ENCODE measurements at regions not wholly inside any gene's neighbourhood (a gene's known extent, or its start where the extent isn't known, plus 50 kb on each side); places are given as distances from the start of the nearest gene placed in this dataset.
"Not testable (repeated sequence)": the region's sequence is repeated elsewhere in the genome, so short reads cannot be mapped to it uniquely, and the experiment has no call there.

DNA sequence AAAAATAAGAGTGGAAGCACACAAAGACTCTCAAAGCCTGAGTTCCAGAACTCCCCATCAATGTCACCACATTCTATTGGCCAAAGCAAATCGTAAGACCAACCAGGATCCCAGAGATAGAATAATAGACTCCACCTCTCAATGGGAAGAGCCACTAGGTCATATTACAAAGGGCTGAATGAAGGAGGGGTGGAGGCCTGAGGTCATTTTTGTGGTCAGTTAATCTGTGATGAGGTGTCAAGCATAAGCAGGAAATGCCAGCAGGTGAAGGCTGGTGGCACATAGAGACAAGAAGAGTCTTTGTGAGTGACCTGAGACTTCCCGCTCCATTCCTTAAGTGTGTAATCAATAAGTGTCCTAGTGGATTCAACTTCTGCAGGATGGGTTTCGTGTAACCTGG is 144.3 kb downstream of the TFCP2L1 start:
- Mint-ChIP-seq H3K9me3 (no peaks in the 10 kb centered on the region), H3K27ac (no peak overlapping the region), H3K4me3 (no peak overlapping the region), H3K36me3 (ENCODE audit: low read depth) (no peaks in the 10 kb centered on the region), H3K27me3 (ENCODE audit: insufficient read depth) (no peaks in the 10 kb centered on the region), H3K4me1 (ENCODE audit: low read depth) (no peaks in the 10 kb centered on the region)
- intact Hi-C loops (cut with micrococcal nuclease): no loop called here
- DNase-seq (ENCODE audit: low spot score): no peak

DNA sequence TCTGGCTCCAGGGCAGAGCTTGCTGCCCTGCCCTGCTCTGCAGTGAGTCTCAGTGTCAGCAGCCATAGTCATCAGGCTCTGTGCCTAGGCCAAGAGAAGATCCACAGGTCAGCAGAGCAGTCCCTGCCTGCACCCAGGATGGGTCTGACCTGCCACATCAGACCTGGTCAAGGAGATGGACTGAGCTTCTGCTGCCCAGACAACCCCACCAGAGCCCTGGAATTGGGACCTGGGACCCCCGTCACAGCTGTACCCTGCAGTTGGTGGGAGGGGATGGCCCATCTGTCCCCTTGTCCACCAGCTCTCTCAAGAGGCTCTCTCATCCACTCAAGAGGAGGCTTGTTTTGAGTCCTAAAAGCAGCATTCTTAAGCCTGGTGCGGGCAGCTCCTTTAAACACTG is 142.6 kb downstream of the TFCP2L1 start:
- Mint-ChIP-seq H3K4me3 (no peak overlapping the region), H3K4me1 (ENCODE audit: low read depth) (no peaks in the 10 kb centered on the region), H3K36me3 (ENCODE audit: low read depth) (no peaks in the 10 kb centered on the region), H3K27me3 (ENCODE audit: insufficient read depth) (no peaks in the 10 kb centered on the region), H3K9me3 (no peaks in the 10 kb centered on the region), H3K27ac (no peak overlapping the region)
- intact Hi-C loops (cut with micrococcal nuclease): no loop called here
- DNase-seq (ENCODE audit: low spot score): no peak

DNA sequence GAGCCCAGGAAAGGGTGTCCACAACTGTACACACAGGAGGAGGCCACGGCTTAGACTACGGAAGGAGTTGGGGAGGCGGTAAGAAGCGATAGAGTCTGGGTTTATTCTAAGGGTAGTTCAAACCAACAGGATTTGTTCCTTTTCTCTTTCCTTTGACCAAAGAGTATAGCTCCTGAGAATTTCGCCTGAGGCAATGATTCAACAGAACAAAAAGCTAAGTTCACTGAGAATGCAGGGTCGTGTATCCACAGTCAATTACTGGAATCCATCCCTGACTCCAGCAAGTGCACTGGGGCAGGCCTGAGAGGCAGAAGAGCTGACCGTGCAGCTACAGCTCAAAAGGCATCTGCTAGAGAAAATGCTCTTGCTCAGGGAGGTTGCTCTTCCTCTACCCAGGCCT is 140.9 kb downstream of the TFCP2L1 start:
- Mint-ChIP-seq H3K27ac (no peak overlapping the region), H3K4me3 (no peak overlapping the region), H3K36me3 (ENCODE audit: low read depth) (no peaks in the 10 kb centered on the region), H3K4me1 (ENCODE audit: low read depth) (no peaks in the 10 kb centered on the region), H3K9me3 (no peaks in the 10 kb centered on the region), H3K27me3 (ENCODE audit: insufficient read depth) (no peaks in the 10 kb centered on the region)
- no peak for DNase-seq (ENCODE audit: low spot score)
- intact Hi-C loops (cut with micrococcal nuclease): no loop called here

DNA sequence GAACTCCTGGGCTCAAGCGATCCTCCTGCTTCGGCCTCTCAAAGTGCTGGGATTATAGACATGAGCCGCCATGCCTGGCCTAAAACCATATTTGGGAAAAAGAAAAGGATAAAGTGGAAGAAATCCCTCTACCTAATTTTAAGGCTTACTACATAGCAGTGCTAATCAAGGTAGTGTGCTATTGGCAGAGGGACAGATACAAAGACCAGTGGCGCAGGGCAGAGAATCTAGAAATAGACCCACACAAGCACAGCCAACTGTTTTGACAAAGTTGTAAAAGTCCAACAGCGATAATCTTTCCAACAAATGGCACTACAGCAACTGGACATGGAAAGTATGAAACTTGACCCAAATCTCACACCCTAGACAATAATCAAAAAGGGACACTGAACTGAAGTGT is 138.4 kb downstream of the TFCP2L1 start:
- Mint-ChIP-seq H3K27ac (no peak overlapping the region), H3K9me3 (no peaks in the 10 kb centered on the region), H3K27me3 (ENCODE audit: insufficient read depth) (peaks cover 2% of the 10 kb centered on the region), H3K36me3 (ENCODE audit: low read depth) (no peaks in the 10 kb centered on the region), H3K4me1 (ENCODE audit: low read depth) (no peaks in the 10 kb centered on the region), H3K4me3 (no peak overlapping the region)
- intact Hi-C loops (cut with micrococcal nuclease): no loop called here
- DNase-seq (ENCODE audit: low spot score): no peak

DNA sequence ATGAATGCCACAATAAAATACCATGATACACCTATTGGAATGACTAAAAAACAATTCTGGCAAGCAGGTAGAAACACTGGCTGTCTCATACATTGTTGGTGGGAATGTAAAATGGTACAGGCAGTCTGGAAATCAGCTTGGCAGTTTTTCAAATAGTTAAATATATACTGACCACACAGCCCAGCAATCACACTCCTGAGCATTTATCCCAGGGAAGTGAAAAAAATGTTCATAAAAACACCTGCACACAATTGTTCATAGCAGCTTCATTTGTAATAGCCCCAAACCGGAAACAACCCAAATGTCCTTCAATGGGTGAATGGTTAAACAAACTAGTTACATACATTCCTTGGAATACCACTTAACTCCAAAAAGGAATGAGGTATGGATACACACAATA is 137.2 kb downstream of the TFCP2L1 start:
- Mint-ChIP-seq H3K4me1 (ENCODE audit: low read depth) (no peaks in the 10 kb centered on the region), H3K4me3 (no peak overlapping the region), H3K9me3 (no peaks in the 10 kb centered on the region), H3K36me3 (ENCODE audit: low read depth) (no peaks in the 10 kb centered on the region), H3K27ac (no peak overlapping the region), H3K27me3 (ENCODE audit: insufficient read depth) (peaks cover 3% of the 10 kb centered on the region)
- intact Hi-C loops (cut with micrococcal nuclease): no loop called here
- DNase-seq (ENCODE audit: low spot score): no peak

DNA sequence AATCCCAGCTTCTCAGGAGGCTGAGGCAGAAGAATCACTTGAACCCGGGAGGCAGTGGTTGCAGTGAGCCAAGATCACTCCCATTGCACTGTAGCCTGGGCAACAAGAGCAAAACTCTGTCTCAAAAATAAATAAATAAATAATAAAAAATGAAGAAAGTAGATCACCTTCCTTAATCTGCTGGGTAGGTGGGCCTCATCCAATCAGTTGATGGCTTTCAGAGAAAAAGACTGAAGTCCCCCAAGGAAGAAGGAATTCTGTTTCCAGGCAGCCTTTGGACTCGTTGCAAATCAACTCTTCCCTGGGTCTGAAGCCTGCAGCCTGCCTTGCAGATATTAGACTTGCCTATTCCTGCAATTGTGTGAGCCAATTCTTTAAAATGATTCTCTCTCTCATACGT is 136.5 kb downstream of the TFCP2L1 start:
- intact Hi-C loops (cut with micrococcal nuclease): no loop called here
- H3K9me3 Mint-ChIP-seq: no peaks in the 10 kb centered on the region
- no peak overlapping the region for H3K4me3 Mint-ChIP-seq
- no peaks in the 10 kb centered on the region for H3K4me1 Mint-ChIP-seq (ENCODE audit: low read depth)
- H3K36me3 Mint-ChIP-seq (ENCODE audit: low read depth): no peaks in the 10 kb centered on the region
- DNase-seq (ENCODE audit: low spot score): no peak
- H3K27me3 Mint-ChIP-seq (ENCODE audit: insufficient read depth): peaks cover 3% of the 10 kb centered on the region
- H3K27ac Mint-ChIP-seq: no peak overlapping the region

DNA sequence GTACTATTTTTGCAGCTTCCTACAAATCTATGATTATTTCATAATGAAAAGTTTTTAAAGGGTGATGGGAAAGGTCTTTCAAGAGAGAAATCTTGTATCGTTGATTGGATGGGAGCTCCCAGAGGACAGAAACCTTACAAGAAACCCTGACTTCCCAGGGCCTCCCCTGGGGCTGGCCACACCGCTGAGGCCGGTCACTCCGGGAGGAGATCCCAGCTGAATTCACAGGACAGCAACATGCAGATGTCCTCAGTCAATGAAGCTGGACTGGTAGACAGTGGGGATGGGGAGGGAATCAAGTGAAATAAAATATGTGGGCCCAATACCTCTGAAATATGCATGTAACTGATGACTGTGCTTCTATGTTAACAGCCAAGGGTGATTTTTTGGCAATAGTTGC is 135.6 kb downstream of the TFCP2L1 start:
- no peak overlapping the region for H3K27ac Mint-ChIP-seq
- H3K36me3 Mint-ChIP-seq (ENCODE audit: low read depth): no peaks in the 10 kb centered on the region
- H3K4me3 Mint-ChIP-seq: no peak overlapping the region
- H3K4me1 Mint-ChIP-seq (ENCODE audit: low read depth): no peaks in the 10 kb centered on the region
- no peaks in the 10 kb centered on the region for H3K9me3 Mint-ChIP-seq
- intact Hi-C loops (cut with micrococcal nuclease): no loop called here
- no peak for DNase-seq (ENCODE audit: low spot score)
- peaks cover 3% of the 10 kb centered on the region for H3K27me3 Mint-ChIP-seq (ENCODE audit: insufficient read depth)

DNA sequence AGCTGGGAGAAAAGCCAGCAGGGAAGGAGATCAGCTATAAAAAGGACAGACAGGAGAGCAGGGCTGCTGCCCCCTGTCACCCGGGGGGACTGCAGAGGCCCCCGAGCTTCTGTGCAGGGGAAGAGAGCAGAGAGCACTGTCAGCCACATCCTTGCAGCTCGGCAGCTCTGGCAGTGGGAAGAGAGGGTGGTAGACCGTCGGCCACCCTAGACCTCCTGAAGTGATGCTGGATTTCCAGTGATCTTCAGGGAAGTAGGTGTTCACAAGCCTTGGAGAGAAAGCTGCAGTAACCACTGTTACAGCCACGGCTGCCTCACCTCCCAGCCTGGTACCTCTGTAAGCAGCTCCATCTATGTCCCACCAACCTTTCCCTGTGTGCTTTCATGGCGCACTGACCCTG is 134.9 kb downstream of the TFCP2L1 start:
- intact Hi-C loops (cut with micrococcal nuclease): no loop called here
- H3K4me1 Mint-ChIP-seq (ENCODE audit: low read depth): no peaks in the 10 kb centered on the region
- DNase-seq (ENCODE audit: low spot score): no peak
- no peak overlapping the region for H3K4me3 Mint-ChIP-seq
- no peak overlapping the region for H3K27ac Mint-ChIP-seq
- H3K36me3 Mint-ChIP-seq (ENCODE audit: low read depth): no peaks in the 10 kb centered on the region
- H3K9me3 Mint-ChIP-seq: no peaks in the 10 kb centered on the region
- peaks cover 3% of the 10 kb centered on the region for H3K27me3 Mint-ChIP-seq (ENCODE audit: insufficient read depth)

DNA sequence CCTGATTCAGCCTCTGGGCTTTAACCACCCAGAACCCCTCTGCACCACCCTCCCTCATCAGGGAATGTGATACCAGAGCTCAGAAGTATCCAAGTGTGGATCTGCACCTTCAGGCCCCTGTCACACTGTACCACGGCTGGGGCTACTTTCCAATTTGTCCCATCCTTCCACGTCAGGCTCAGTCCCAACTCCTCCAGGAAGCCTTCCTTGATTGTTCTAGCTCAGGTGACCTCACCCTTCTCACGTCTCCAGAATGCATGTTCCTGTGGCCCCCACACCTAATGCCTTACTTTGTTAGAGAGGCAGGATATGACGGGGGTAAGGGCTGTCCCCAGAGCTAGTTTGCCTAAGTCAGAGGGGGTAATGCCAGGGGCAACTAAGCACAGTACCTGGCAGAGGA is 134.3 kb downstream of the TFCP2L1 start:
- Mint-ChIP-seq H3K27me3 (ENCODE audit: insufficient read depth) (peaks cover 3% of the 10 kb centered on the region), H3K36me3 (ENCODE audit: low read depth) (no peaks in the 10 kb centered on the region), H3K4me1 (ENCODE audit: low read depth) (no peaks in the 10 kb centered on the region), H3K4me3 (no peak overlapping the region), H3K9me3 (no peaks in the 10 kb centered on the region), H3K27ac (no peak overlapping the region)
- DNase-seq (ENCODE audit: low spot score): no peak
- intact Hi-C loops (cut with micrococcal nuclease): no loop called here

DNA sequence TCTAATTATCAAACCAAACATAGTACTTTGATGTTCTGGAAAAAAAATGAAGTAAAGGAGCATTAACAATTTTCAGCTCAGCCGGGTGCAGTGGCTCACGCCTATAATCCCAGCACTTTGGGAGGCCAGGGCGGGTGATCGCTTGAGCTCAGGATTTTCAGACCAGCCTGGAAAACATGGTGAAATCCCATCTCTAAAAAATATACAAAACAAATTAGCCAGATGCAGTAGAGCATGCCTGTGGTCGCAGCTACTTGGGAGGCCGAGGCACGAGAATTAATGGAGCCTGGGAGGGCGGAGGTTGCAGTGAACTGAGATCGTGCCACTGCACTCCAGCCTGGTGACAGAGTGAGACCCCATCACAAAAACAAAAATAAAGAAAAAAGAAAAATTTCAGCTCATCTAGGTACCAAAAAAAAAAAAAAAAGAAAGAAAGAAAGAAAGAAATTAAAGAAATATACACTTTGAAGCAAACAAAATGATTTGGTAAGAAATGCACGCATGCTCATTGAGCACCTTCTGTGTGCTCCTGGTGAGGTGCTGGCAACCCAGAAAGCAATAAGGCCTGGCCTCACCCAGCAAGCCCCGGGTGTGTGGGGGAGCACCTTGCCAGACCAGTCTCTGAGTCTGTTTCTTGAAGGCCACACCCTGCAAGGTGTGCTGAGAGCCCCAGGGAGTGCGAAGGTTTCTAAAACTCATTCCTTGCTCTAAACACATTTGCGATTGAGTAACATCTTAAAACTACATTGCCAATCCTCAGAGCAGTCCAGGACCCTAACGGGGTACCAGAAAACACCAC is 133.5 kb downstream of the TFCP2L1 start:
- Mint-ChIP-seq H3K36me3 (ENCODE audit: low read depth) (no peaks in the 10 kb centered on the region), H3K4me3 (no peak overlapping the region), H3K27me3 (ENCODE audit: insufficient read depth) (peaks cover 3% of the 10 kb centered on the region), H3K27ac (no peak overlapping the region), H3K4me1 (ENCODE audit: low read depth) (no peaks in the 10 kb centered on the region), H3K9me3 (peaks cover 4% of the 10 kb centered on the region)
- no peak for DNase-seq (ENCODE audit: low spot score)
- intact Hi-C loops (cut with micrococcal nuclease): no loop called here

DNA sequence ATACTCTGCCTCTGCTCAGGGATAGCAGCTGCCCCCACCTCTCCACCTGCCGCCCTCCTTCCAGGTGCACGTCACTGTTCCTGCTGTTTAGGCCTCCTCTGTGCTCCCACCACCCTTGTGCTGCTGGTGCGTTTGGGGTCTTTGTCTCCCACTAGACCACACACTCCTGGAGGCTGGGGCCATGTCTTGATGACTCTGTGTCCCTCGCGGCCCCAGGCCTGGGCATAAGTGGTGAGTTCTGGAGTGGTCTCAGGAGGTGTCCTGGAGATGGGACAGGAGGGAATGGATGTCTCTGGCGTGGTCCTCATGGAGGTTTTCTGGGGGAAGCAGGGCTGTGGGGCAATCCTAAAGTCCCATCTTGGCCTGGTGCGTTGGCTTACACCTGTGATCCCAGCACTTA is 132.1 kb downstream of the TFCP2L1 start:
- Mint-ChIP-seq H3K27me3 (ENCODE audit: insufficient read depth) (peaks cover 3% of the 10 kb centered on the region), H3K27ac (no peak overlapping the region)

DNA sequence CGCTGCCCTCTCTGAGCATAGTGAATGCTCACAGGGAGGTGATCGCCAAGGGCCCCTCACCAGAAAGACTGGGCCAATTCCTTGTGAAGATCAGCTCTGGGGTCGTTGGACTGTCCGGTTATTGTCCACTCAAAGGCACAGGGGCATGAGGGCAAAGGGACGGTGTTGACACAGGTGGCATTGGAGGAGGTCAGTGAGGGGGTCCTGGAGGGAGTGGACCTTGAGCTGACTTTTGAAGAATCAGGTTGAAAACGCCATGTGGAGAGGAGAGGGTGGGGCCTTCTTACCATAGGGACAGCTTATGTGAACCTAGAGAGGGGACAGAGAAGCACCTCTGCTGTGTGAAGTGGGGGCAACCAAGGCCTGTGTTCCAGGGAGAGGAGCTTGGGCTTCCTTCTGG is 131.5 kb downstream of the TFCP2L1 start:
- Mint-ChIP-seq H3K27ac (no peak overlapping the region), H3K36me3 (ENCODE audit: low read depth) (no peaks in the 10 kb centered on the region), H3K4me3 (no peak overlapping the region), H3K9me3 (peaks cover 19% of the 10 kb centered on the region), H3K27me3 (ENCODE audit: insufficient read depth) (peaks cover 3% of the 10 kb centered on the region), H3K4me1 (ENCODE audit: low read depth) (no peaks in the 10 kb centered on the region)
- intact Hi-C loops (cut with micrococcal nuclease): no loop called here
- no peak for DNase-seq (ENCODE audit: low spot score)

More for the DNA sequence above, 132.1 kb downstream of the TFCP2L1 start:
- H3K4me3 Mint-ChIP-seq: no peak overlapping the region
- no peak for DNase-seq (ENCODE audit: low spot score)
- H3K4me1 Mint-ChIP-seq (ENCODE audit: low read depth): no peaks in the 10 kb centered on the region
- no peaks in the 10 kb centered on the region for H3K36me3 Mint-ChIP-seq (ENCODE audit: low read depth)
- peaks cover 13% of the 10 kb centered on the region for H3K9me3 Mint-ChIP-seq
- intact Hi-C loops (cut with micrococcal nuclease): no loop called here

DNA sequence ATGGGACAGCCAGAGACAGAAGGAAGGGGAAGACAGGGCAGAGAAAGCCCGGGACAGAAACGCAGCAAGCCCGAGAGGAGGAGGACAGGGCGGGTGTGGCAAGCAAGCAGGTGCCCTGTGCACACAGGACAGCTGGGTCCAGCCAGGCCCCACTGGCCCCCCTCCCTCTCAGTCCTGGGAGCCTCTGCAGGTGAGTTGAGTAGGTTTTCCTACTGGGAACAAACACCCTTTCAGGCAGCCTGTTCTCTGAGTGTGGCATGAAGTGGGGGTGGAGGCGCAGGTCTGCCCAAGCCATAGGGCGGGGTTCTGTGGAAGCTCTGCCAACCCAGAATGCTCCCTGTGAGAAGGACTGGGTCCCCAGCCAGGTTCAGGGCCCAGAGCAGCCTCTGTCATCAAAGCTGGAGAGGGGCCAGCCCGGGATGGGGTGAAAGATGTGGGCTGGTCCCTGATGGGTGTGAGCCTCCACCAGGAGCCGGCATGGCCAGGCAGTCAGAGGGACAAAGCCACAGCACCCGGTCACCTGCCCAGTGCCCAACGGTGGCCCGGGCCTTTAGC is 129.4 kb downstream of the TFCP2L1 start:
- no peak for DNase-seq (ENCODE audit: low spot score)
- Mint-ChIP-seq H3K36me3 (ENCODE audit: low read depth) (no peaks in the 10 kb centered on the region), H3K9me3 (peaks cover 23% of the 10 kb centered on the region), H3K27ac (no peak overlapping the region), H3K27me3 (ENCODE audit: insufficient read depth) (peaks cover 3% of the 10 kb centered on the region), H3K4me1 (ENCODE audit: low read depth) (no peaks in the 10 kb centered on the region), H3K4me3 (no peak overlapping the region)
- intact Hi-C loops (cut with micrococcal nuclease): no loop called here

DNA sequence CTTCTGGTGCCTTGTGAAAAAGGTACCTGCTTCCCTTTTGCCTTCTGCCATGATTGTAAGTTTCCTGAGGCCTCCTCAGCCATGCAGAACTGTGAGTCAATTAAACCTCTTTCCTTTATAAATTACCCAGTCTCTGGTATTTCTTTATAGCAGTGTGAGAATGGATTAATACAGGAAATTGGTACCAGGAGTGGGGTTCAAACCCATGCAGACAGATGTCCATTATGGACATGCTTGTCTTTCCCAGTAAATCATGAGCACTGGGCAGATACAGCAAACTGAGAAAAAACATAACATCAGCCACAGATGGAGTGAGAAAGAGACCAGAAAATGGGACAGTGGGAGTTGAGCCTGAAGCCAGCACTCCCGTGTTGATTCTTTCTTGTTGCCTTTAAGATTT is 127.5 kb downstream of the TFCP2L1 start:
- H3K9me3 Mint-ChIP-seq: peaks cover 23% of the 10 kb centered on the region
- H3K27me3 Mint-ChIP-seq (ENCODE audit: insufficient read depth); DNase-seq (ENCODE audit: low spot score); H3K36me3 Mint-ChIP-seq (ENCODE audit: low read depth); H3K4me1 Mint-ChIP-seq (ENCODE audit: low read depth); H3K4me3 Mint-ChIP-seq; H3K27ac Mint-ChIP-seq; intact Hi-C loops (cut with micrococcal nuclease): not testable (repeated sequence)
